SKM-1 (cell line): ENCODE measurements at regions not wholly inside any gene's neighbourhood (a gene's known extent, or its start where the extent isn't known, plus 50 kb on each side); places are given as distances from the start of the nearest gene placed in this dataset.
"Not testable (repeated sequence)": the region's sequence is repeated elsewhere in the genome, so short reads cannot be mapped to it uniquely, and the experiment has no call there.

Source experiments
- DNase-seq: peaks from one replicate; lab custom pipeline; 2025; ENCODE audit not compliant: unreplicated experiment; lab: John Stamatoyannopoulos, UW

GRCh38 chrX:551306-551705, 79.3 kb upstream of the SHOX start:
- DNase-seq = no peak

DNA sequence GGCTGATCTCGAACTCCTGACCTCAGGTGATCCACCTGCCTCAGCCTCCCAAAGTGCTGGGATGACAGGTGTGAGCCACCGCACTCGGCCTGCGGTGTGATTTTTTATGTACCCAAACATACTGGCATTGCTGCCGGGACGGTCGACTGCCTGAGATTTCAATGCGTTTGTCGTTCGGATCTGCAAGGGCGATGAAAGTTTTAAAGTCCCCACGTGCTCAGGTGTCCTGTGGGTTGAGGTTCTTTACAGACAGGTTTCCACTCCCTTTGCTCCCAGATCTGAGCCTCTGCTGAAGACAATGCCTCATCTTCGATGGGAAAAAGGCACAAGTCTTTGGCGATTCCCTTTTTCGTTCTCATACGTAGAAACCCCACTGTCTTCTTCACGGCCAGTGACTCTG, 78.1 kb upstream of the SHOX start:
- DNase-seq = no peak

GRCh38 chrX:554271-554670, 76.3 kb upstream of the SHOX start:
- DNase-seq = no peak

DNA sequence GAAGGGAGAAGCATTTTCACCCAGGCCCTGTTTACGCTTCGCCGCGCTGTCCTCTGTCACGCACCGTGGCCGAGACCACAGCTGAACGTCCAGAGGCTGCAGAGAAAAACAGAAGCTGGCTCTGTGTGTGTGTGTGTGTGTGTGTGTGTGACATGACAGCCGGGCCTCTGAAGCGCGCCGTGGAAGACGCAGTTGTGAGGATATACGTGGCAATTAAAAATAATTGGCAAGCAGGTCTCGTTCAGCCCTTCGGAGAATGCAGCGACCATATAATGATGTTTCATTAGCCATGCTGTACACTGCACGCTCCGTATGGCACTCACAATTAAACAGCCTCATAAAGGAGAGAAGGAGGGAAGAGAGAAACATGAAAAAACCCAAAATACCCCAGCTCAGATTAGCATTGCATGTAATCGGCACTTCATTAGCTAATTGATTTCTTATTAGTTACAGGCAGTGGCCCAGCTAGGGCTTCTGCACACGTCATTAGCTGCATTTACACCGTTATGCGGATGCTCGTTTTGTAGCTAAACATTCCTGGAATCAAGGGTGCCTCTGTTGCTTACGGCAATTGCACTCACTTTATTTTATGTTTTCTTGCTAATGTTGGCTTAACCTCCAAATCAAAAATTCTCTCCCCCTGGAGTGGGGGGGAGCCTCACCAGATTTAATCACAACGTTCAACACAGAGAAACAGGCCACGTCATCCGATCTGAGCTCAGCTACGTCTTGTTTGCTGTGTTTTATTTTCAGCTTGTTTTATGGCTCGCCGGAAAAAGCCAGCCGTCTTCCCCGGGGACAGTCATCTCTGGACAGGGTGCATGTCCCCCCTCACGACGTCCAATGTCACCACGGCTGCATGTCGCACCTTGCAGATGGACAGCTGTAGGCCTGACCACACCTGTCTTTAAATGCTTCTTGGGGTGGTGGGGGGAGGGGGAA, 74.6 kb upstream of the SHOX start:
- DNase-seq = no peak

- DNase-seq = not testable (repeated sequence)
These were observed 73.0 kb upstream of the SHOX start for GRCh38 chrX:557601-558000.

GRCh38 chrX:559282-559681, 71.3 kb upstream of the SHOX start:
- not testable (repeated sequence) for DNase-seq

GRCh38 chrX:567891-568290, 62.7 kb upstream of the SHOX start:
- no peak for DNase-seq

- no peak for DNase-seq
These were observed 62.3 kb upstream of the SHOX start for GRCh38 chrX:568311-568710.

DNA sequence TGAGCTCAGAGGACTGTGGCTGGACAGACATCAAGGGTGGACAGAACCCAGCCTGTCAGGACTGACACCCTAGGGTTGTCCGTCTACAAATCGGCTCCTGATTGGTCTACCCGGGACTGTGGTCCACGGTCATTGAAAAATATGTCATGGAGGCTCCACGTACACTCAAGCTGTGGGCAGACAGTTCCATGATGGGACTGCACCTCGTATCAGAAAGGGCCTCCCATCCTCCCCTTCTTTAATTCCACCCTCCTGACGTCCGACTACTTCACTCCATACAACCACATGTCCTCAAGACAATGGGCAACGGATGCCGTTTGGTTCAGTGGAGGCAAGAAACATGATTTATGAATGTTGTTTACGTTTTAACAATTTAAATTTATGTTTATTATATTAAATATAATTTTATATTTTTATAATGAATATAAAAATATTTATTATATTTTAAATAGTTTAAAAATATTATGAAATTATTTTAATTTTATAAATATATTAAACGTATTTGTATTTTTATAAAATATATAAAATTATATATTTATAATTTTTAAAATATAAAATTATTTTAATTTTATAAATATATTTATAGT, 58.0 kb upstream of the SHOX start:
- DNase-seq = peak; percentile 12

GRCh38 chrX:574251-574650, 56.3 kb upstream of the SHOX start:
- no peak for DNase-seq

DNA sequence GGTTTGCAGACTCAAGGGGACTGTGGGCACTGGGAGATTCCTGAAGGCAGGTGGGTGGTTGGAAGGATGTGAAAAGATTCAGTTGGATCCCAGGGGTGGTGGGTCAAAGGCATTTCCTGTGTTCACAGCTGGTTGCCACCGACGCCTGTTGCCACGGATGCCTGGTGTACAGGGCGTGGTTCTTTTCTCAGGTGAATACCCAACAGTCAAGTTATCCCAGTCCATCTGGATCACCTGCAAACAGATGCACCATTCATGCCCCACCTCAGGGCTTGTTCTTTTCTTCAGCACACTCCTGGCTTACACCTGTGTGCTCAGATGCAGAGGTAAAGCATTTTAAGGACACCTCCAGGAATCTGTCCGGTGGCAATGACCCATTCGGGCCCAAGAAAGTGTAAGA, 55.8 kb upstream of the SHOX start:
- no peak for DNase-seq

DNA sequence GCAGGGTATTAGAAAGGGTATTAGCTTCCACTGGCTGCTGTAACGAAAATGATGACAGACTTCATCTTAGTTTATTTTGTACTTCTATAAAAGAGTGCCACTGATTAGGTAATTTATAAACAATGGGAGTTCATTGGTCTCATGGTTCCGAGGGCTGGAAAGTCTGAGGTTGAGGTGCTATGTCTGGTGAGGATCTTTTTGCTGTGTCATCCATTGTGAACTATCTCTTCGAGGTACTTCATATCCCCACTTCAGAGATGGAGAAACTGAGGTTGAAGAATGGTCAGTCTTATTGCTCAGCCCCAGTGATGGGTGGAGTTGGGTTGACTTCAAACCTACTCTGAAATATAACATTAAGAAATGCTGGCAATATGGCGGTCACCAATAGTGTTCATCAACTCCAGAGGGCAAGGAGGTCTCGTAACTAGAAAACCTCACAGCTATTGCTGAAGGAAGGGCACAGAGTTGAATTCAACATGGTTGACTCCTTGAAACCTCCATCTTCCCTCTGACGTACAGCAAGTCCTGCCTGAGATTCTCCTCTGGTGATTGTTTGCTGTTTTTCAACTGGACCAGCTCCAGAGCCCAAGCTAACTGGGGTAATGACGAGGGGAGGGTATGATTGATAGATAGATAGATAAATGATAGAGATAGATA, 53.6 kb upstream of the SHOX start:
- no peak for DNase-seq

DNA sequence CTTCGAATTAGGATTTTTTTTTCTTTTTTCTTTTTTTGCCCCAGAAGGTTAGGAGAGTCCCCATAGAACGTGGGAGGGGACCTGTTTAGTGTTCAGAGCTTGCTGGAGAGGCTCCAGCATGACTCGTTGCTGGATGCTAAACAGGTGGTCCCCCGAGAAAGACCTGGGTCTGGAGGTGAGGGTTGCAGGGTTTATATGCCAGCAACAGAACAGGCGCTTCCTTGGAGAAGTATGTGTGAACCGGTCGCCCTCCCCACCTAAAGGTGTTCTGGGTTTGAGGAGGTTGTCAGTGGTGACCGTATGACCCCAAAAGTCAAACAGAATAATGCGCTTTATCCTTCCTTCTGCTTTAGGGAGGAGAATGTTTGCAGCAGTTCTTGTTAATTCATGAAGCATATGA, 52.1 kb upstream of the SHOX start:
- no peak for DNase-seq

- no peak for DNase-seq
These were observed 50.6 kb upstream of the SHOX start for GRCh38 chrX:580030-580429.
